ENCODE measurements at regions not wholly inside any gene's neighbourhood (a gene's known extent, or its start where the extent isn't known, plus 50 kb on each side); places are given as distances from the start of the nearest gene placed in this dataset.

DNA sequence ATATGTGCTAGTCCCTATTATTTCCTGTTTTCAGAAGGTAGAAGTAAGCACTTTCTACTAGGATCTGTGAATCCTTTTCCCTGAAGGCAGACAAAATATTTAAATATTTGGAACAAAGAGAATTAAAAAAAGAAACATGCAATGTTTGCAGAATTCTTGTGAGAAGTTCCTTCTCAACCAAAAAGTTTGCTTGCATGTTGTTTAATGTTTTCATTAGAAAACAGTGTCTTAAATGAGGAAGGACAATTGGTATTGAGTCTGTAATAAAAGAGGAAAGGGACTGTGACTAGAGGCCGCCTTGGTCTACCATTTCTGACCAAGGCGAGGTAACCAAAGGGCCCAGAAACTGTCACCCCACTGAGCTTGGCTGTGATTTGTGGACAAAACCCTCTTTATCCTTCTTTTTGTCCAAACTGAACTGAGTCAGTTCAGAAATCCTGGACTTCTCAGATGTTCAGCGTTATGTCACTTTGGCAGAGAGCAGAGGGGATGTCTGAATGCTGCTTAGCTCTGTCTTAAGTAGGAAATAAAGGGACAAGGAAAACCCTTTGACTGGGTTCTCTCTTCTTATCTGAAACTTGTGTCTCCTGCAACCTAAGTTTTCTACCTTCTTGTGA is 129.8 kb upstream of the CPM start:
- no peak for DNase-seq (ENCODE audit: low spot score)

DNA sequence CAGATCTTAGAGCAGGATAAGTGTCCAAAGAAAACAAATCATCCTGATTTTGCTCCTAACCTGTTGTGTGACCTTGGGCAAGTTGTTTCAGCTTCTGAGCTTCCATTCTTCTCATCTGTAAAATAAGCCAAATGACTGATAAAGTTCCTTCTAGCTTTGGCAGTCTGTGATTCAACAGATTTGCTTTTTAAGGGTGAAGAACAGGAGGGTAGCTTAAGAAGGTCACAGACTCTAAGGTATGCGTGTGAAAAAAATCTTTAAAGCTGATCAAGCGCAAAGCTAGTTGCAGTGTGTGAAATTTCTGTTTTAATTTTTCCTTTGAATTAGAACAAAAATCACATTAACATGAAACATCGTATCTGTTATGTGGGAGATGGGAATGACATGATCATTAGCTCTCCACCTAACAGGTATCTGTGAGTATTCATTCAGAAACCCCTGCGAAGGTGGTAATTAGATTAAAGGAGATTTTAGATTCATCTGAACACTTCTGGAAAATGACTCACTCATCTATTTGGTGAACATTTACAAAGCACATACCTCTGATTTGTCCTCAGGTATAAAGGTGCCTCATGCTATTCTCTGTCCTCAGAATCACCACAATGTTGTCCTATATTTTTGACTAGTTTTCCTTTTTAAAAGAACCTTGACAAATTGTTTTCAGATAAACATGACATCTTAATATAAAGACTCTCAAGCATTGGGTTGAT is 131.9 kb upstream of the CPM start:
- DNase-seq (ENCODE audit: low spot score): no peak

DNA sequence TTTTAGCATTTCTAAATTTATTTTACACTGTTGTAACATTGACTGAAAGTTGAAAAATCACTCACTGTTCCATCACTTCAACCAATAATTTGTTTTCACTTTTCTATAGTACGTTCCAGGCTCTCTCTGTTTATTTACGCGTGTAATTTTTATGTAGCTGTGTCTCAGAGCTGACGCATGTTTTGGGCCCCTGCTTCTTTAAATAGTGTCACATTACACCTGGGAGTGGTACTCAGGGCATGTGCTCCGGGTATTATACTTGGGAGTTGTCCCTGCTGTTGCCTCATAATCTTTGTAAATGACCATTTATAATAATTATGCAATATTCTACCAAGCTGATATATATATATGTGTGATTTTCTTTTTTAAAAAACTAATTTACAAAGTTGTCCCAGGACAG is 132.8 kb upstream of the CPM start:
- no peak for DNase-seq (ENCODE audit: low spot score)

DNA sequence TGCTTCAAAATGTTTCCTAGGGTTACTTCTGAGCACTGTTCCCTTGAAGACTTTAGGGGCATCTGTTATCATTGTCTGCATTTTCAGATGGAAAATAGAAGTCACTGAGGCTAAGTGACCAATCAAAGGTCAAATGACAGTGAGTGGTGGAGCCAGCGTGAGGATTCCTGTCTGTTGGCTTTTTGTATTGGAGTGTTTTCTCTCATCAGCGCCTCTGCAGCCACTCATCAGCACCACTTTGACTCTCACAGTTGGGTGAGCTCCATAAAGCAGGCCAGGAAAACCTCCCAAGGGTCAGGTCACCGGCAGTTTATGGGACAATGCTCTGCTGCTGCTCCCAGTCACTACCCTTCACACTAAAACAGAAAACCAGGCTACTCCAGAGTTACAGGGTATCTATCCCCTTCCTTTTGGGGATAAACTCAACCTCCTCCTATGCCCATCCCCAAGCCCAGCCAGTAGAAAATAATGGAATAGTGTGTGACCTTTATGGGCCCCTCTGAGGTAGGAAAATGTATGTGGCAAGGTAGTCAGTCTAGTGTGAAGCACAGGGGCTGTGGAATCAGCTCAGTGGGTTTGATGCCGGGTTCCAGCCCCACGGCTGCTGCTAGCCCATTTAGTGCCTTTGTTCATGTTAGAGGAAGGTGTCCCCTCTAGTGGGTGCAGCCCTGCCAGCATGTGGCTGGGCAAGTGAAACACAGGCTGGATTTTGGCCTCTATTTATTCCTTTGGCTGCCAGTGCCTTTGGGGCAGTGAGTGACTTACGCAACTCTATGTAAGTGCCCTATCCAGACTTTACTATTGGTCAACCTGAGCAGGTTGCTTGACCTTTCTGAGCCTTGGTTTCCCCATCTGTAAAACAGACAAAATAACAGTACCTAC is 133.8 kb upstream of the CPM start:
- DNase-seq (ENCODE audit: low spot score): no peak

DNA sequence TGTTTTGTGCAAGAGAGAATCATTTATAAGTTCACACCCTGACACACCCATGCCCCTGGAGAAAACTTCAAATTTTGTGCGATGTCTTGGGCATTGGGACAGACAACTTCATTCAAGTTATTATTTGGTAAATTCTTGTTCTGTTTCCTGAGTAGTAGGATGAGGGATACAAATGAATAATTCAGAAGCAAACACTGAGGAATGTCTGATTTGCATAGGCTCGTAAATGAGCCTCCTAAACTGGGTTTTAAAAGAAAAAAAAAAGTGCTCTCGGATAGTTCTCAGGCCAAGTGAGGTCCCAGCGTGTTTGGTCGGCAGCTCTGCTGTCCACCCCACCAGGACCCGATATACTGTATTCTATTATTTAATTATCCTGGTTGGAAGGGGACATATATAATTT is 134.7 kb upstream of the CPM start:
- no peak for DNase-seq (ENCODE audit: low spot score)

DNA sequence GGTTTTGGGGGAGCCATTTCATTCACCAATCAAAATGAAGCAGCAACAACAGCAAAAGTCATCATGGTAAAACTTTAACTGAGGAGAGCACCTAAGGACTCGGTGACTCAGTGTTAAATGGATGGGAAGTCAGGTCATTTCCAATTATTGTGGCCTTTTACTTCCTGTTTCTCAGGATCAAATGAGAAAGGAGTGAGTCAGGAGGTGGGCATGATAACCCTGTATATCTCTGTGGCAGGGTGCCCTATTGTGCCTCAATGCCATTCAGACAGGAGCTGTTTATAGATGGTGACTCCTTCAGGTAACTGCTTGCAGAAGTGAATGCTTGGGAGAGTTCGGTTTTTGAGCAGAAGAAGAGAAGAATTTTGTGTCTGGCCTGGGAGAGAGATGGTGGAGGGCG is 135.5 kb upstream of the CPM start:
- DNase-seq (ENCODE audit: low spot score): peak; percentile 17

DNA sequence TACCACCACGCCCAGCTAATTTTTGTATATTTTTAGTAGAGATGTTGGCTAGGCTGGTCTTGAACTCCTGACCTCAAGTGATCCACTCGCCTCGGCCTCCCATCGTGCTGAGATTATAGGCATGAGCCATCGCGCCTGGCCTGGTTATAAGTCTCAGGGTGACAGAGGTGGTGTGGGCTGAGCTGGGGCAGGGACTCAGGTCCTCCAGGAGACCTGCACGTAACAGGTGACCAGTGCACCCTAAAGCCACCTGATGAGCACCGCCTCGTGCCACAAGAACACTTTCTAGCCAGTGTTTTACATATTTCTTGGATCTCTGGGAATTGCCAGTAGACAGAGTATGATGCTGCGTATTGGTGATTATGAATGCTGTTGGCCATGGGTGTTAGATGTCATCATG is 136.5 kb upstream of the CPM start:
- no peak for DNase-seq (ENCODE audit: low spot score)

DNA sequence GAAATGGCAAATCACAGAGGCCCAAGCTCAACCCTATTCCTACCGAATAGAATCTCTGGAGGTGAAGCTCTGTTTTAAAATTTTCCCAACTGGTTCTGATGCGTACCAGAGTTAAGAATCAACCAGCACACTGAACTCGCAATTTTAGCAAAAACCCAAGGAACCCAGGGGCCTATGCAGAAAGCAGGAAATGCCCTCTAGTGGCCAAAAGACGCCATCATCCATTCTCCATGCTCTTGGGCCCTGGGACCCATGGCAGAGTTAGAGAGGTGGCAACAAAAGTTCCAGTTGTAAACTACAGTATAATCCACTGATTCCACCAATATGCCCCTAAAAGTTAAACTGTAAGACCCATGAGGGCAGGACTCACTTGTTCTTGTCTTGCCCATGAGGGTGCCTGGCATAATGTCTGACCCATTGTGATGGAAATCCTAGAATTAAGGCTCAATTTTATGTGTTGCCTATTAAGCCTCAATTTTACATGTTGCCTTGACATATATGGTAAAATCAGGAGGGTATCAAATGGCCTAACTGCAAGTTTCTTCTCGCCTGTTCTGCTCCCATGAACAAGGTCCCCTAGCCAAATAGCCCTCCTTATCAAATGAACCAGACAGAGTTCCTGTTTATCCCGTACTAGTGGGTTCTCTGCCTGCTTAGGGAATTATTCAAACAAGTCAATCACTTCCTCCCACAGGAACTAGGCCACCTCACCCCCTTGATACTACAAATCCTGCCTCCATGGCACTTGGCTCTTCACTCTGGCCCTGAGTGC is 137.5 kb upstream of the CPM start:
- DNase-seq (ENCODE audit: low spot score): peak; percentile 78

DNA sequence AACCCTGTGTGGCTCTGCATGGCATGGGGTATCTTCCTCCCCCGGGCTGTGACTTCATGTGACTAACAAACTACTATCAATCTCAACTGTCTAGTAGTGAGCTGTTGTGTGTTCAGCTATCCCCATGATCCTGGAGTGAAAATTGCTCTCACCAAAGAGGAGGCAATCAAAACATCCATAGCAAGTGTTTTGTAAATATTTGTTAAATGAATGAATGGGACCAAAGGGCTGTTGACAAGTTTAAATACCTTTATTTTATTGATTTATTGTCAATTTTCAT is 138.1 kb upstream of the CPM start:
- no peak for DNase-seq (ENCODE audit: low spot score)

DNA sequence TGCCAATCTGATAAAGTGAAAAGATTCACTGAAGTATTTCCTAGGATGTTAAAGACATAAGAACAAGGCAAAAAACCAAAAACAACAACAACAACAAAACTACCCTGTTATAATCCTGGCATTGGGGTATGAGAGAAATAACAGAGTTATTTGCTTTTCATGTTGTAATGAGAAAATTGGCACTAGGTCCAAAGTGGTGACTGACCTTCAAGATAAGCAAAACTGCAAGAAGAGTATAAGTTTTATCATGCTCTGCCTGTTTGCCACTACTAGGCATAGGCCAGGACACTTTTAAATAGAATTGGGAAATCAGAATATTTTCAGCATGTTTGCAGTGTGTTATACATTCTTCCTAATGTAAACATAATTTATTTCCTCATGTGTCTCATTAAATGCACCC is 140.1 kb upstream of the CPM start:
- no peak for DNase-seq (ENCODE audit: low spot score)

DNA sequence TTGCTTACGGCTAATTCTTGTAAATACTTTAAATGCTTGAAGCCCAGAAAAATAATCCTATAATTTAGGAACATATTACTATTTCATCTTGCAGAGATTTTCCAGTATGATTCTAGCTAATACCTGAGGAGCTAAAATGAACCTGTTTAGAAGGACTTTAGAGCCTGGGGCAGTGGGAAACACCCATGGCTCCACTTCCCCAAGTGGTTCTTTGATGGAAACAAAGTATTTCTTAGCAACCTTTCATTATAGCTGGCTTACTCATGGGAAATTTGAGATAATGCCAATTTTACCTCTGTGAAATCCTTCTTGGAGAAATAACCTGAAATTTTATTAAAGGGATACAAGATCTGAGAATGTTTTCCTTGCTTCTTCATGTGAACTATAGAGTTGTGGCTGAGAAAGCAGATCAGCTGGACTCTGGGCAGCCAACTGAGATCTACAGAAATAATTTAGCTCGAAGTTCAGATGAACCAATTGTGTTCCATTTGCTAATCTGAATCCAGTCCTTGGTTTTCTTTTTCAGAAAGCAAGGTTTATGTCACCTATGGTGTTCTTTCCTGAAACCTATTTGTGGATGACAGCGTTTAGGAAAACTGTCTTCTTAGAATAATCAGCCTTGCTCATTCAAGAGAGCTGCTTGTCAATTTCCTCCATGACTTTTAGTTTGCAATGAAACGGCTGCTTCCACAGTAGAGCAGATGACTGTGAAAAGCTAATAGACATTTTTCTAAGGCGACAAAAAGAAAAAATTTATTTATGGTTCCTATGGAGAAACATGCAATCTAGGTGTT is 141.8 kb upstream of the CPM start:
- no peak for DNase-seq (ENCODE audit: low spot score)

DNA sequence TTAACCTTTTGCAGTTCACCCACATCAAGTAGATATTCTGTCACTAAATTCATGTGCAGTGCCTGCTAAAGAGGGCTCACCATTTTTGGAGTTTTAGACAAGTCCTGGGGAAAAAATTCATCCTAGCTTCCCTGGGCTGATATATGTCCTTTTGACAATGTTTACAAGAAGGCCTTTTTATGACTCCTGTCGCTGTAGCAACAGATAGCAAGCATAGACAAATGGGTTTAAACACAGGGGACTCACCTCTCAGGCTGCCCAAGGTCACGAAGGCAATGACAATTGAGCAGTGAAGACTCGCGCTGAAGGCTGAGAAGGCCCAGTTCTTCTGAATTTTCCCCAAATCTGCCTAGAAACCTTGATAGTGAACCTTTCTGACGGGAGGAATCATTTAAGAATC is 150.7 kb upstream of the CPM start:
- no peak for DNase-seq (ENCODE audit: low spot score)

DNA sequence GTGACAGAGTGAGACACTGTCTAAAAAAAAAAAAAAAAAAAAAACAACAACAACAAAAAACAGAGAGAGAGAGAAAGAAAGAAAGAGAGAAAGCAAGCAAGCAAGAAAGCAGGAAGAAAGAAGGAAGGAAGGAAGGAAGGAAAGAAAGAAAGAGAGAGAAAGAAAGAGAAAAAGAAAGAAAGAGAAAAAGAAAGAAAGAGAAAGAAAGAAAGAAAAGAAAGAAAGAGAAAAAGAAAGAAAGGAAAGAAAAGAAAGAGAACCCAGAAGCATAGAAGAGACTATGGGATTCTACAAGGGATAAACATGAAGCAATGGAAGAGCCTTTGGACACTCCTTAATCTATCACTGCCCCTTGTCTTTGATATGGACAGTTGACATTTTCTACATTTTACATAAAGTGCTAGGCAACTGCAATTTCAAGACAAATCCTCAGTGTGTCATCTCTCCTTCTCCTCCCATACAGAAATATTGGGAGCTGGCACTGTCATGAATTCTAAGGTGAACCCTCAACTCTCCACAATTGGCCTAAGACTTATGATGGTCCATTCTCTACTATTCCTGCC is 151.9 kb upstream of the CPM start:
- no peak for DNase-seq (ENCODE audit: low spot score)

DNA sequence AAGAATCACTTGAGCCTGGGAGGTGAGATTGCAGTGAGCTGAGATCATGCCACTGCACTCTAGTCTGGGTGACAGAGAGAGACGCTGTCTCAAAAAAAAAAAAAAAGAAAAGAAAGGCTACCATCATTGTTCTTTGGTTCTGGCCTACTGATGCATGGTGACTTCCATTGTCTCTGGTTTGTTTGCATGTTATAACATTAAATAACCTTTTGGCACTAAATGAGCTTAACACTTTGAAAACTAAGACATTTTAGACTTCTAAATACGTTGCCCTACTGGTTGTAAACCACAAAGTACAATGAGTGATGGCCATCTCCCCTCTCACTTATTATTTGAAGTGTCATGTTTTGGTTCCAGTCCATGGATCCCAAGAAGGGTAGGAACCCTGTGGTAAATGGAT is 152.9 kb upstream of the CPM start:
- DNase-seq (ENCODE audit: low spot score): no peak

DNA sequence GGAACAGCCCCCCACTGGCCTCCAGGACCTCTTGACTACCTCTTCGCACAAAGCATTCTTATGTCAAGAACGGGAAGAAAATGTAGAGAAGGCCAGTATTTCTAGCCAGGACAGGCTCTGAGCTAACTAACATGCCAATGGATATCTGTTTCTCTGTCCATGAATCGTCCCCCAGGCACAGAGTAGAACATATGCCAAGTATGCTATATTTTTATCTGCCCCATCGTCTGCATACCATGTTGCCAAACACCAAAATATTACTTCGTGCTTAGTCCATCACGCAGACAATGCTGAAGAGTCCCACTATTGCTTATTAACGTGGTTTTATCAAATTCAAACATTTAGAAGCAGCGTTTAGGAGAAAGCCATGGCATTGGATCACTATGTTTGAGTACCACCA is 151.4 kb upstream of the CPSF6 start:
- DNase-seq (ENCODE audit: low spot score): no peak

DNA sequence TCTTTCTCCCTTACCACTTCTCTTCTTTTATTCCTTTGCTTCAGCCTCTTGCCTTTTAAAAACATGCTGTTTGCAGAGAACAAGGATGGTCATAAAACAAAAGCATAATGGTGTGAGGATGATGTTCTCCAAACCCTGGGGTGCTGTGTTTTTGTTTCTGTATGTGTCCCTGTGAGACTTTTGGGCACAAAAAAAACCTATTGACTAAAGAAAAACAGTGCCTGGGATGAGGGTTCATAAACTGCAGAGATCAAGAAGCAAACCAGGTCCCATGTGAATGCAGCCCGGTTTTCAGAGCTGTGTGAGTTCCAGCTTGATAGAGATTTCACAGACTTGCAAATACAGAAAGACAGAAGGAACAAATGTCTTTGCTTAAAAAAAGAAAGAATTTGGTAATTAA is 148.6 kb upstream of the CPSF6 start:
- no peak for DNase-seq (ENCODE audit: low spot score)

DNA sequence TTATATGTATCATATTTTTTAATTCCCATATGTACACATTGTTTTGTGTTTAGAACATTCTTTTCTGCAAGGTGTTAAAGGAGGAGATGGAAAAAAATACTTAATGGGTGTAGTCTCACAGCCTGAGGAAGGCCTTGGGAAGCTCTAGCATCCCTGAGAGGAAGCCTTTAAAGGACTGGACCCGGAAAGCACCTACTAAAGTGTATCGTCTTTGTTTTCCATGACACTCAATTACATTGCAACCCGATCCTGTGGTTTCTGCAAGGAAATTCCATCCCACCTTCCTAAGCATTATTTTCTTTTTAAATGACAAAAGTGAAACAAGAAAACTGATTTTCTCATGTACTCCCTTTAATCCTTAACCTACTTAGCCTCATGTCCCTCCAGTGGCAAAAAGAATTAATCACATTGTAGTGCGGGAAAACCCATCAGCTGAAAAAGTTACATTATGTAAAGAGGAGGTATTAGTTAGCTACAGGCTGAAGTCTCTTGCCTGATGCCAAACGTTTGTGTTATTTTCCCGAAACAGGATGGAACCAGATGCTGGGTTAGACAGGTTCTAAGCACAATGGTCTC is 147.8 kb upstream of the CPSF6 start:
- DNase-seq (ENCODE audit: low spot score): no peak

DNA sequence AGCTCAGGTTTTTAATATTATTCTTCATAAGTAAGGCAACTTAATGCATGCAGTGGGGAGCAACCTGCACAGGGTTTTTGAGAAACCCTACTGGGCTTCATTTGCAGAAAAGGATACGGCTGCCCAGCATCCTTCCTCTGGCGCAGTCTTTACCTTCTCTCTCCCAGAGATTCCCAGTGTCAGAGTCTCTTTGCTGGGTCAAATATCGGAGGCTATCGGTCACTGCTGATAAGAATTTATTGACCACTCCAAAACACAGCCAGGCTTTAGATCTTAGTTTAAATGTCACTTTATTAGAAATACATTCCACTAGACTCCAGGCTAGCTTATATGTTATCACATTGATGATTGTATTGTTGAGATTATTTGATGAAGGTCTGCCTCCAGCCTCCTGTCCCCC is 147.2 kb upstream of the CPSF6 start:
- no peak for DNase-seq (ENCODE audit: low spot score)

DNA sequence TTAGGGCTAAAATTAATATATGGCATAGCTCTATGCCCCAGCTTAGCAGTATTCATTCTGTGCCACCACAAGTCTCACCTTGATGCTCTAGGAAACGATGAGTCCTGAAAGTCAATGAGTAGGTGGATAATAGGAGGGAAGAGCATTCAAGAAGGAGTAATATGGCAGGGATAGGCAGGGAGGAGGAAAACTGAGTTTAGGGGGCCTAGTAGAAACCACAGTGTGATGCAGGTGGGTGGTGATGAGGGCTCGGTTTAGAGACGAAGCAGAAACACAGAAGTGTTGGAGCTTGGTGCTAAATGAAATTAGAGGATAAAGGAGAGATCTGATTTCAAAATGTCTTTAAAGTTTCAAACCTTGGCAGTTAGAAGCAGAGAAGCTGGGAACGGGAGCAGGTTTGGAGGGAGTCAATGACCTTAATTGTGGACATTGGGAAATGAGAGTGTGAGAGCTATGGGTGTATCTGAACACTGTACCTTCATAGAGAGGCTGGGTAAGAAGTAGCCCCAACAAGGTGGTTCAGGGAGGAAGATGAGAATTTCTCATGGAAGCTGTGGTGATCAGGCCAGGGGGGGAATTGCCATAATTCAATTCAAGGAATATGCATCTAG is 144.7 kb upstream of the CPSF6 start:
- DNase-seq (ENCODE audit: low spot score): no peak

DNA sequence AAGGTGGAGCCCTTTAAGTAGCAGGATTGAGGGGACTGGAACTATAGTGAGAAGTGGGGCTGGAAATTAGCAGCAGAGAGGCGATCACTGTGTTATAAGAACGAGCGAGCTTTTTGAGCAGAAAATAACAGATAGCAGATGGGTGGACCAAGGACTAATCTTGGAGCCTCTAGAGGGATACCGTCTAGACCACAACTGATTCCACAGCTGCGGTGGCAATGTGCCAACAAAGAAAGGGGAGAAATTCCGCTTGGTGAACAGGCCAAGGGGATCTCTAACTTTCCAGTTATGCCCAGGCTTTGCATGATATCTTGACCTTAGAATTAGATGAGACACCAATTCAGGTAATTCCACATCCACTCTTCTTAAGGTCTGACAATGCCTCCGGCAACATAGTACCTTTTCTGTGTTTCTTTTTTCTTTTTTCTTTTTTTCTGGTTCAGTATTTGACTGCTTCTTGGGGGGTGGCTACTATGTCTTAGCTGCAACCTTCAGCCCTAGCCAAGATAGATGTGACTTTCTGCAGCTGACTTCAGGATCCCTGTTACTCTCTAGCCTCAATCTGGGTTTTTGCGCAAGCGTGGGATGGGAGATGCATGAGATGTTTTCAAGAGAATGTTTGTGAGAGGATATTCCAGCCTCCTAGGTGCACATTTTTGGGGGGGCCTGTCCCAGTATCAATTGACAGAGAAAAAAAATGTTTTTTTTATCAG is 143.4 kb upstream of the CPSF6 start:
- no peak for DNase-seq (ENCODE audit: low spot score)

All from AG08395 (cell line).